ENCODE measurements at regions not wholly inside any gene's neighbourhood (a gene's known extent, or its start where the extent isn't known, plus 50 kb on each side); places are given as distances from the start of the nearest gene placed in this dataset.

- no peak for TF ChIP-seq CTCF (IDR thresholded peaks at IDR 0.05; ENCODE audit: insufficient read depth, low read length, poor library complexity, severe bottlenecking)
- no peak for TF ChIP-seq EZH2phosphoT487 (conservative IDR thresholded peaks at IDR 0.05; ENCODE audit: low read length)
These were observed 2133.0 kb downstream of the NCAM2 start for GRCh38 chr21:23131177-23131576.
